CD4-positive, alpha-beta T cell treated with Interleukin-4 for 4 hours (primary cell): ENCODE measurements at regions not wholly inside any gene's neighbourhood (a gene's known extent, or its start where the extent isn't known, plus 50 kb on each side); places are given as distances from the start of the nearest gene placed in this dataset.

Source experiments
- DNase-seq: peaks from one replicate; pipeline ENCODE4 v3.0.0-alpha.2; 2020

DNA sequence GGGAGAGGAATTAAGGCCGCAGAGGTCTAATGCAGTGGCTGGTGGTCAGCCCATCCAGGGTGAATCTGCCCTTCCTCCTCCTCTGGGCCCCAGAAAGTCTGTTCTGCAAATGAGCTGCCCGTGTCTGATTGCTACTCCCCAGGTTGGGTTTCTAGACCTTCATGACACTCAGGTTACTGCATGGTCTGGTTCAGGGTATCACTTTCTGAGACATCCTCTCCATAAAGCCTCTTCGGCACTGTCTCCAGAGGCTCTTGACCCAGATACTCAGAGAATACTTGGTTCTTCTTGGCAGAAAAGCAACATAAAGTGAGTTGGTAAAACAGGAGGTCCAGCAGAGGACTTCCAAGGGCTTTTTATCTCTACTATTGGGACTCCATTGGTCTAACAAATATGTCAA is 62.5 kb upstream of the GDNF start:
- no peak for DNase-seq

DNA sequence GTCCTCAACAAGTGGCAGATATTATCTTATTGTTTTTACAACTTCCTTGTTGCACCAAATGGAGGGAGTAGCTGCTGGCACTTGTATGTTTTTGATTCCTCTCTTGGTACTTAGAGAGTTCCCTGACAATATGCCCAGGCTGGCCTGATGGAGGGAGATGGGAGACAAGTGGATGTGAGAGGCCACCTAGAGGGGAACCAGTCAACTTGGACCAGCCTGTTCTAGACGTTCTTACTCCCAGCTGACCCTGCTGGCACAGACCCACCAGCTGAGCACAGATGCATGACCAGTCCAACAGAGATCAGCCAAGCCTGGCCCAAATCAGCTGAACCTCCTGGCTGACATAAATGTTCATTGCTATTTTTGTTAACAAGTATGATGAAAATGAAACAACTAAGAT is 60.9 kb upstream of the GDNF start:
- no peak for DNase-seq

GRCh38 chr5:37899037-37899436 is 59.2 kb upstream of the GDNF start:
- DNase-seq = no peak

DNA sequence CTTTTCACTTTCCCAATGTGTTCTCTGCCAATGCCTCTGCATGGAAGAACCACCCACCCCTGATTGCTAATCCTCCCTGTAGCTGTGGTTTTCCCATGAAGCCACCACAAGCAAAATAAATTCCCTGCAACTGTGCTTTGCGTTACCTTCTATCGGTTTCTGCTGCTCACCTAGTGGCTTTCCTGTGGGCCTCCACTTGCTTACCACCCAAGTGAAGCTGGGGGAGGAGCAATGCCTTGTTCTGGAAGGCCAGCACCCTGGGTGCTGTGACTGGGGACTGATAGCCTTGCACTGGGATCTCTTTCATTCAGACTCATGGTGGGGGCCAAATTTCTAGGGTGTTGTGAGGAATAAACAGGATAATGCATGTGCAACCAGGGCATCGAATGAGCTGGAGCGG is 56.3 kb upstream of the GDNF start:
- no peak for DNase-seq

DNA sequence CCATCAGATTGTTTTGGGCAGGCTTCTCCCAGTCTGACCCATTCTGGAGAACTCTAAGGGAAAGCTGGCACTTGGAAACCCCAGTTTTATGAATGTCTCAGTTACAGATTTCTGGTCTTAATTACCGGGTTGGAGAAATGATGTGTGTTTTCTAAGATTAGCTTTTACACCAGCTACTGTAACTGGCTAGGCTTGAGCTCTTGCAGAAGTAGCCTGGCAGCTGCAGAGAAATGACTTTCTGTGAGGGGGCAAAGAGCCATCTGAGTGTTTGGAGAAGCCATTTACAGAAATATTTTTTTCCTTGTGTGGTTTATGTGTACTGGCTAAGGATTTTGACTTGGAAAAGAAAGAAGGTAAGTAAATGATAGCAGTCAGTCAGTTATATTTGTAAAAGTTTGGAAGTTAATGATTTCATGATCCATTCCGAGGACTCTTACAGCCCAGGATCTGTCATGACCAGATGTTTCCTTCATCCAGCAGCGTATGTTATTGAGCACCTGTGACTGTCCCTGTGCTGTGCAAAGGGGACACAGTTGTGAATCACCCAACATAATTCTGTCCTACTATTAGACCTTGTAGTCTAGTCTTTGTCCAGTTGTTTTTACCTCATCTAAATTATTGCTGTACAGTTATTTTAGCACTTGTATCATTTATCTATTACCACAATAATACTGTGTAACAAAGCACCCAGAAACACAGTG is 53.7 kb upstream of the GDNF start:
- DNase-seq = no peak

DNA sequence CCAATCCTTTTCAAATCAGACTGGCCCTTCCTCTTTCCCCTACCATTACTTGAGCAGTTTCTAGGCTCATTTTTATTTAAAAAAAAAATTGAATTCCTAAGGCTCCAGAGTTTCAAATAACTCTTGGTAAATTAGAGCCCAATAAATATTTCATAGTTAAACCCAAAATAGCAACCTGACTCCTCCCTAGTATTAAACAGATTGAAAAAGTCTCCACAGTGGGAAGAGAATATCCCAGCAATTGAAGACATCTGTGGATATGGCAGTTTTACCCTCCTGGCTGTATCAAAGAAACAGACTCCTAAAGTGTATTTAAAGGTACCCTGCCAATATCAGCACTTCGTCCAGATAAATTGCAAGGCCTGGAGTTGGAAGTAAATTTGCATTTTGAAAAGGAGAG is 52.7 kb upstream of the GDNF start:
- no peak for DNase-seq

- DNase-seq = no peak
Observed at GRCh38 chr5:37891832-37892231, 52.0 kb upstream of the GDNF start.

DNA sequence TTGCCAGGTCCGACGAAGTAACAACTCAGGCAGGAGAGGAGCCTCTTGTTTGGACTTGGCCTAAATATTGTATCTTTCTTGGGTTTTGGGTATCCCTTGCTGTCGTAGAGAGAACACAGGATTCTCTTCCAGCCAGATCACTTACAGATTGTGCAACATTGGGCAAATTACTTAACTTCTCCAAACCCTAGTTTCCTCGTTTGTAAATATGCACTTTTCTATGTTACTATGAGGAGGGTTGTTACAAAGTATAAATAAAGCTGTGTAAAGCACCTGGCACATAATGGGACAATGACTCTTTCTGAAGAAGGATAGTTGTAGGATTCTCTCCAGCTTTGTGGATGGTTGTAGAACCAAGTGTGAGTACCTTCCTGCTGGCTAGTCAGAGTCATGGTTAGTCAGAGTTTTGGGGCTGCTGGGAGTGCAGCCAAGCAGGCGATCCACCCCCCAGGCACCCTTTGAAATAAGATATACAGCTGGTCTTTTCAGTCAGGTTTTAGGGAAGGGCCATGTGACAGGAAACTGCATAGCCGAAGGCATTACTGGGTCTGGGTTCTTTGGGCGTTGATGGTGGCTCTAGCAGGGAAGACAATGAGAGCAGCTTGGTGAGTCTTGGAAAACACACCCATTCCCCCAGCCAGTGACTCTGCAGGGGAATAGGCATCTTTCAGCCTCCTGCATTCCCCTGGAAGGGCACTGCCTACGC is 49.9 kb upstream of the GDNF start:
- no peak for DNase-seq
